Neural crest cell (in vitro differentiated cells): ENCODE measurements at regions not wholly inside any gene's neighbourhood (a gene's known extent, or its start where the extent isn't known, plus 50 kb on each side); places are given as distances from the start of the nearest gene placed in this dataset.
"Not testable (repeated sequence)": the region's sequence is repeated elsewhere in the genome, so short reads cannot be mapped to it uniquely, and the experiment has no call there.

Experiments
- DNase-seq: peaks from one replicate; pipeline ENCODE4 v3.0.0; 2021; ENCODE audit warnings: low read depth, mixed read lengths, low spot score
- H3K27ac Mint-ChIP-seq: one replicate; pipeline ENCODE4 v1.8.0; 2021; ENCODE audit warnings: mild to moderate bottlenecking, mixed read lengths; ENCODE audit not compliant: unreplicated experiment
- H3K27me3 Mint-ChIP-seq: 2 replicates; pipeline ENCODE4 v1.8.0; 2021; ENCODE audit warnings: low read depth, mild to moderate bottlenecking, mixed read lengths
- H3K36me3 Mint-ChIP-seq: 2 replicates; pipeline ENCODE4 v1.8.0; 2021; ENCODE audit warnings: low read depth, mild to moderate bottlenecking, mixed read lengths
- H3K4me1 Mint-ChIP-seq: 2 replicates; pipeline ENCODE4 v1.8.0; 2021; ENCODE audit warnings: mixed read lengths
- H3K4me3 Mint-ChIP-seq: one replicate; pipeline ENCODE4 v1.8.0; 2021; ENCODE audit warnings: mild to moderate bottlenecking, mixed read lengths
- H3K9me3 Mint-ChIP-seq: 2 replicates; pipeline ENCODE4 v1.8.0; 2021; ENCODE audit warnings: mixed read lengths
- CTCF ChIP-seq: fragments of 200-600 bp; sonication (generic); conservative IDR thresholded peaks from 2 replicates; pipeline ENCODE4 v1.5.0; 2021; ENCODE audit warnings: antibody characterized with exemption, mild to moderate bottlenecking

- H3K36me3 Mint-ChIP-seq = no peaks in the 10 kb centered on the region
- no peak for DNase-seq
- peaks cover 27% of the 10 kb centered on the region for H3K4me1 Mint-ChIP-seq
- no peaks in the 10 kb centered on the region for H3K9me3 Mint-ChIP-seq
- H3K4me3 Mint-ChIP-seq = no peak overlapping the region
- H3K27ac Mint-ChIP-seq = no peak overlapping the region
- H3K27me3 Mint-ChIP-seq = no peaks in the 10 kb centered on the region
- no peak for TF ChIP-seq CTCF
These were observed 136.0 kb upstream of the CFAP20DC start for GRCh38 chr3:59185591-59186369.

DNA sequence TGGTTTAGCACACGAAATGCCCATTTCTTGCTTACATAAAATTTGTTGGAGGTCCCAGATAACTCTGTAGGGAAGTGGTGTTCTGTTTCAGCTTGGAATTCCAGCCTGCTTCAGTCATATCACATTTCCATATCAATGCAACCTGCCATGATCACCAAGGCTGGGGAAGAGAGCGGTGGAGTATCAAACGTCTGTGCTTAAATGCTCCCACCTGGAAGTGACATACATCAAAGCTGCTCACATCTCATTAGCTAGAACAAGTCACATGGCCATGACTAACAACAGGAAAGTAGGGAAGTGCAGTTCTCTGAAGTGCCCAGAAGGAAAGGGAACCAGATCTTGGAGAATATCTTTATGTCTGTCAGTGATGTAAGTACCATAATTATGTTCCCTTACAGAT is 130.2 kb upstream of the CFAP20DC start:
- TF ChIP-seq CTCF = no peak
- Mint-ChIP-seq H3K27me3 (no peaks in the 10 kb centered on the region), H3K4me1 (peaks cover 12% of the 10 kb centered on the region), H3K9me3 (no peaks in the 10 kb centered on the region), H3K27ac (no peak overlapping the region), H3K36me3 (no peaks in the 10 kb centered on the region), H3K4me3 (no peak overlapping the region)
- no peak for DNase-seq

GRCh38 chr3:59178698-59179097 is 128.9 kb upstream of the CFAP20DC start:
- no peak overlapping the region for H3K27ac Mint-ChIP-seq
- no peak for TF ChIP-seq CTCF
- no peak overlapping the region for H3K4me3 Mint-ChIP-seq
- no peaks in the 10 kb centered on the region for H3K36me3 Mint-ChIP-seq
- no peaks in the 10 kb centered on the region for H3K27me3 Mint-ChIP-seq
- H3K9me3 Mint-ChIP-seq = peaks cover 5% of the 10 kb centered on the region
- DNase-seq = no peak
- peaks cover 3% of the 10 kb centered on the region for H3K4me1 Mint-ChIP-seq

- Mint-ChIP-seq H3K36me3 (peaks cover 4% of the 10 kb centered on the region), H3K9me3 (peaks cover 9% of the 10 kb centered on the region), H3K4me1 (no peaks in the 10 kb centered on the region), H3K27ac (no peak overlapping the region), H3K27me3 (no peaks in the 10 kb centered on the region), H3K4me3 (no peak overlapping the region)
- DNase-seq = no peak
- no peak for TF ChIP-seq CTCF
These were observed 121.7 kb upstream of the CFAP20DC start for GRCh38 chr3:59171491-59171890.

DNA sequence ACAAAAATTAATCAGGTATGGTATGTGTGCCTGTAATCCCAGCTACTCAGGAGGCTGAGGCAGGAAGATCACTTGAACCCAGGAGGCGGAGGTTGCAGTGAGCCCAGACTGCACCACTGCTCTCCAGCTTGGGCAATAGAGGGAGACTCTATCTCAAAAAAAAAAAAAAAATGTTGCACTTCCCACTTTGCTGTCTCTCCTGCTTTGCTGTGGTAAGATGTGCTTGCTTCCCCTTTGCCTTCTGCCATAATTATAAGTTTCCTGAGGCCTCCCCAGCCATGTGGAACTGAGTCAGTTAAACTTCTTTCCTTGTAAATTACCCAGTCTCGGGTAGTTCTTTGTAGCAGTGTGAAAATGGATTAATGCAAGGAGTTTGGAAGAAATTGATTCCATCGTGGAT is 120.3 kb upstream of the CFAP20DC start:
- not testable (repeated sequence) for H3K4me1 Mint-ChIP-seq, H3K9me3 Mint-ChIP-seq, H3K4me3 Mint-ChIP-seq, H3K27me3 Mint-ChIP-seq, DNase-seq, H3K36me3 Mint-ChIP-seq, H3K27ac Mint-ChIP-seq

DNA sequence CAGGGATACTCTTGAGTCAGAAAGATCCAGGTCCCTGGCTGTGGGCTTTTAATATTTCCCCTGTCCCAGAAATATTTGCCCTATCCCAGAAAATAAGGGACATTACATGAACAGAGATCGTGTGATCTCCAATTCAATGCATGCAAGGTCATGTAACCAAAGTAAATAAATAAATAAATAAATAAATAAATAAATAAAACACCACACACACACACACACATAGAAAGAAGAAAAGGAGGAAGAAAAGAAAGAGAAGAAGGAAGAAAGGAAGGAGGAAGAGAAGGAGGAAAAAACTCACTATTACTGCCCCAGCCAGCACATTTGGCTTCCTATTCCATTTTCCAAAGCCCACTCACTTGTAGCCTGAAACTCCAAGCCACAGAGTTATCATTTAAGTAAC is 117.9 kb upstream of the CFAP20DC start:
- Mint-ChIP-seq H3K9me3 (peaks cover 4% of the 10 kb centered on the region), H3K36me3 (peaks cover 4% of the 10 kb centered on the region), H3K4me3 (no peak overlapping the region), H3K4me1 (no peaks in the 10 kb centered on the region), H3K27ac (no peak overlapping the region), H3K27me3 (no peaks in the 10 kb centered on the region)
- no peak for DNase-seq
- no peak for TF ChIP-seq CTCF
